NCI-H1436 treated with DMSO at 0.1 percent for 48 hours (cell line): ENCODE measurements at regions not wholly inside any gene's neighbourhood (a gene's known extent, or its start where the extent isn't known, plus 50 kb on each side); places are given as distances from the start of the nearest gene placed in this dataset.

Experiments
- DNase-seq: peaks from one replicate; lab custom pipeline; 2025; lab: John Stamatoyannopoulos, UW

- no peak for DNase-seq
Measured at GRCh38 chr5:159702301-159702700, 214.0 kb upstream of the ADRA1B start.

GRCh38 chr5:159702826-159703225, 213.5 kb upstream of the ADRA1B start:
- no peak for DNase-seq

GRCh38 chr5:159704160-159704559, 212.1 kb upstream of the ADRA1B start:
- DNase-seq: no peak

GRCh38 chr5:159705948-159706347, 210.3 kb upstream of the ADRA1B start:
- no peak for DNase-seq

GRCh38 chr5:159708090-159708489, 208.2 kb upstream of the ADRA1B start:
- no peak for DNase-seq

- DNase-seq: no peak
Measured at GRCh38 chr5:159712672-159713071, 203.6 kb upstream of the ADRA1B start.

GRCh38 chr5:159713254-159713653, 203.0 kb upstream of the ADRA1B start:
- no peak for DNase-seq

- no peak for DNase-seq
Measured at GRCh38 chr5:159713773-159714172, 202.5 kb upstream of the ADRA1B start.

- no peak for DNase-seq
Measured at GRCh38 chr5:159725475-159725874, 190.8 kb upstream of the ADRA1B start.

- no peak for DNase-seq
Measured at GRCh38 chr5:159727167-159727566, 189.1 kb upstream of the ADRA1B start.

GRCh38 chr5:159730285-159730684, 186.0 kb upstream of the ADRA1B start:
- DNase-seq: no peak

GRCh38 chr5:159732220-159732619, 184.1 kb upstream of the ADRA1B start:
- no peak for DNase-seq

- DNase-seq: no peak
Measured at GRCh38 chr5:159734366-159734765, 181.9 kb upstream of the ADRA1B start.

- no peak for DNase-seq
Measured at GRCh38 chr5:159735036-159735435, 181.2 kb upstream of the ADRA1B start.

GRCh38 chr5:159735749-159736660, 180.3 kb upstream of the ADRA1B start:
- no peak for DNase-seq

- no peak for DNase-seq
Measured at GRCh38 chr5:159736844-159737243, 179.4 kb upstream of the ADRA1B start.

GRCh38 chr5:159737263-159737662, 179.0 kb upstream of the ADRA1B start:
- no peak for DNase-seq

- no peak for DNase-seq
Measured at GRCh38 chr5:159741829-159742322, 174.4 kb upstream of the ADRA1B start.

- DNase-seq: no peak
Measured at GRCh38 chr5:159743234-159743633, 173.0 kb upstream of the ADRA1B start.

GRCh38 chr5:159746707-159747106, 169.6 kb upstream of the ADRA1B start:
- no peak for DNase-seq

- DNase-seq: no peak
Measured at GRCh38 chr5:159749146-159749545, 167.1 kb upstream of the ADRA1B start.

GRCh38 chr5:159750226-159750625, 166.1 kb upstream of the ADRA1B start:
- no peak for DNase-seq

- DNase-seq: no peak
Measured at GRCh38 chr5:159751459-159751858, 164.8 kb upstream of the ADRA1B start.
